ENCODE measurements at regions not wholly inside any gene's neighbourhood (a gene's known extent, or its start where the extent isn't known, plus 50 kb on each side); places are given as distances from the start of the nearest gene placed in this dataset.

DNA sequence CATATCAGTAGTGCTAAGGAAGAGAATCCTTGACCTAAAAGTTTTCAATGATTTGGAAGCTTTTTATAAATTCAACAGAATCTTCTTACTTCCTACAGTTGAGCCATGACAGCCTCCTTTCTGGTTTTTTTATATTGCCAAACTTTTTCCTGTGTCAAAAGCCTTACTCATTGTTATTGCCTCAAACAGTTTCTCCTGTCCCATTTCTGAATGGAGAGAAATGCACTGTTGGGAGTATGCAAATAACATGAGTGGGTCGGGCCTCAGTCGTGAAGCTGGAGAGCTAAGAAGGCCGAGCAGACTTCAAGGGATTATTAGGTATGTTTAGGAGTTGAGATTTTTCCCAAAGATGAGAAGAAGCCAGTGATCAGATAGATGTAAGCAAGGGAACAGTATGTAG, 766.4 kb upstream of the KLHL1 start:
- no peak for DNase-seq

GRCh38 chr13:70864731-70865130, 756.5 kb upstream of the KLHL1 start:
- DNase-seq: no peak

GRCh38 chr13:70856711-70857110, 748.5 kb upstream of the KLHL1 start:
- DNase-seq: no peak

GRCh38 chr13:70856025-70856424, 747.8 kb upstream of the KLHL1 start:
- DNase-seq: no peak

GRCh38 chr13:70849222-70849621, 741.0 kb upstream of the KLHL1 start:
- DNase-seq: no peak

DNA sequence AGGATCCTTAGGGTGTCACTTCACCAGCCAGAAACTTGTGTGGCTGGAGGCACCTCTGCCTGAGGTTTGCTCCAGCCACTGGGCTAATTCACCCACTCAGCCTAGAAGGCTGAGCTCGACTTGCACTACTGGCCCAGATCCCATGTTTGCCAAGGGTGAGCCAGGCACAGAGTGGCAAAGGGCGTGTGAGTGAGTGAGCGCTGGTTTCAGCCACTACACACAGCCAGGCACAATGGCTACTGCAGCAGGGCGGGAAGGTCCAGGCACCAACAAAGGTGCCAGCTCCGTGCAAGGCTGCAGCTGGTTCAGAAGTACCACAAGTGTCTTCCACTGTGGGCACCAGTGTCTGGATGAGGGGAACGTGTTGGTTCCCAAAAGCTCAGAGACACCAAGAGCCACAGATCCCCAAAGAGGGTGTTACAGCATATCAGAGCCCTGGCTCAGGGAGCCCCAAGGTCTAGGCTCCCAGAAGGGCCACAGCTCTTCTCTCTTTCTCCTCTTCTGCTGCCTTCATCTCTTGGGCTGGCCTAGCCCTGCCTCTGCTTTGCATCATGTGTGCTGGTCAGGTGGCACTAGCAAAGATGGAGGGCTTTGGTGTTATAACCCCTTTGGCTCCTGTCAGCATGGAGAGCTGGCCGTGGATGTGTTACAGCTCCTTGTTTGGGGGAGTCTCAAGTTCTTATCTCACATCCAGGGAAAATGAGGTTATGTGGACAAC, 736.3 kb upstream of the KLHL1 start:
- DNase-seq: no peak

- no peak for DNase-seq
Observed at GRCh38 chr13:70842062-70842644, 733.9 kb upstream of the KLHL1 start.

- no peak for DNase-seq
Observed at GRCh38 chr13:70841240-70842061, 733.2 kb upstream of the KLHL1 start.

- no peak for DNase-seq
Observed at GRCh38 chr13:70835371-70835770, 727.1 kb upstream of the KLHL1 start.

- DNase-seq: no peak
Observed at GRCh38 chr13:70829748-70830147, 721.5 kb upstream of the KLHL1 start.

DNA sequence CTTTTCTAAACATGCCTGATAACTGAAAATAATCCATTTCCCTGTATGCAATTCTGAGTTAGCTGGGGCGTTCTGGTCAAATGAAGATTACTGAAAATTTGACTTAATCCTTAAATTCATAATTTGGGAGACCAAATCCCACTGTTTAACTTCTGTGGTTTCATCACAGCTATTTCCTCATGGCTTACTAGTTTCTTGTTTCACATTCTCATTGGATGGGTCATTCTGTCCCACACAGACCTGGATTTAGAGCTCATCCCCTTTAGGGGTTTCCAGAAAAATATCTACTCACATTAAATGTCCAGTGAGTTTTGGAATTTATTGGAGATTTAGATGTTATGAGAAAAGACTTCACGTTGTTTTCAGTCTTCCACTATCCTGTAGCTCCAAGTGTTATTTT, 709.3 kb upstream of the KLHL1 start:
- no peak for DNase-seq

DNA sequence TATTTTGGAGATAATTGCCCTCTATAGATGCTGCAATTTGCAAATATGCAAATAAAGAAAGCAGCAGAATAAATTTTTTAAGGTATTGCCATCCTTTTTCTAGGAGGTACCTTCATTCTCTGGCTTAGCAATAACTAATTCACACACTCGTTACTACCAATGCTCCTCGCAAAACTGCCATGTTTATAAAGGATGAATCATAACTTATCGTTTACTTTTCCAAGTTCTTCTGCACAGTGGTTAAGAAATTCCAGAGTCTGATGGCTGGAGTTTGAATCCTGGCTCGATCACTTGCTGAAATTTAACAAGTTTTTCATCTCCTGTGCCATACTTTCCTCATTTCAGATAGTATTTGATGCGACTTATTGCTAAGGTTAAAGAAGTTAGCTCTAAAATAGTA, 708.6 kb upstream of the KLHL1 start:
- DNase-seq: no peak

DNA sequence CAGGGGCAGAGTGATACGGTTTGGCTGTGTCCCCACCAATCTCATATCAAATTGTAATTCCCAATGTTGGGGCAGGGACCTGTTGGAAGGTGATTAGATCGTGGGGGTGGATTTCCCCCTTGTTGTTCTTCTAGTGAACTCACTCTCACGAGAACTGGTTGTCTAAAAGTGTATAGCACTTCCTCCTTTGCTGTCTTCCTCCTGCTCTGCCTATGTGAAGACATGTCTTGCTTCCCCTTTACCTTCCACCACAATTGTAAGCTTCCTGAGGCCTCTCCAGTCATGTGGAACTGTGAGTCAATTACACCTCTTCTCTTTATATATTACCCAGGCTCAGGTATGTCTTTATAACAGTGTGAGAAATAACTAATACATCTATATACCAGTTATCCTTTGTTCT, 706.4 kb upstream of the KLHL1 start:
- DNase-seq: no peak

GRCh38 chr13:70812481-70812880, 704.2 kb upstream of the KLHL1 start:
- no peak for DNase-seq

- DNase-seq: no peak
Observed at GRCh38 chr13:70809588-70809987, 701.3 kb upstream of the KLHL1 start.

DNA sequence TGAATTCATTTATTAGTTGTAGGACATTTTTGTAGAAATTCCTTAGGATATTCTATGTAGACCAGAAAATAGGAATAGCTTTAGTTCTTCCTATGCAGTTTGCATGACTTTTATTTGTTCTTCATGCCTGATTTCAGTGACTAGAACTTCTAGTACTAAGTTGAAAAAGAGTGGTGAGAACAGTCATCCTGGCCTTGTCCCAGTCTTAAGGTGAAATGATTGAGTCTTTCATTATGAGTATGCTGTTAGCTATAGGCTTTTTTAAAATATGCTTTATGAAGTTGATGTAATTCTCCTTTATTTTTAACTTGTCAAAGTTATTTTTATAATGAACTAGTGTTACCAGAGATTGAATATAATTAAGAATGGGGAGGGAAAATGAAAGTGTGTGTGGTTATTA, 690.1 kb upstream of the KLHL1 start:
- no peak for DNase-seq

GRCh38 chr13:70795484-70795883, 687.2 kb upstream of the KLHL1 start:
- DNase-seq: no peak

DNA sequence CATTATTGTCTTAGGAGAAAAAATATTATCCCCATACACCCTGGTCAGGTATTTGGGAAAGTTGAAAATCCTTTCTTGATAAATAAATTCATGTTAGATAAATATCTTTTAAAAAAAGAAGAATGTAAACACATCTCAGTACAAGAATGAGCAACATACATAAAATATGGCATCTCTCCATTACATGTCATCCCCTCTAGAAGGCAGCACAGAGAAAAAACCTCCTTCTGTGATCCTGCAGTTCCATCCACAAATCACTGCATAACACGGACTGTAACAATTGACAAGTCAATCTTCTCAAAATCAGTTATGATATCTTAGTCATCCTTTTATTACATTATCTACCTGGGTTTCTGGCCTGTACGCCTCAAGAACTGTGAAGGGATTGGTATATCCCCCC, 683.9 kb upstream of the KLHL1 start:
- DNase-seq: no peak

- no peak for DNase-seq
Observed at GRCh38 chr13:70789751-70790150, 681.5 kb upstream of the KLHL1 start.

GRCh38 chr13:70788074-70788473, 679.8 kb upstream of the KLHL1 start:
- no peak for DNase-seq

- peak; percentile 6 for DNase-seq
Observed at GRCh38 chr13:70784207-70784989, 676.1 kb upstream of the KLHL1 start.

DNA sequence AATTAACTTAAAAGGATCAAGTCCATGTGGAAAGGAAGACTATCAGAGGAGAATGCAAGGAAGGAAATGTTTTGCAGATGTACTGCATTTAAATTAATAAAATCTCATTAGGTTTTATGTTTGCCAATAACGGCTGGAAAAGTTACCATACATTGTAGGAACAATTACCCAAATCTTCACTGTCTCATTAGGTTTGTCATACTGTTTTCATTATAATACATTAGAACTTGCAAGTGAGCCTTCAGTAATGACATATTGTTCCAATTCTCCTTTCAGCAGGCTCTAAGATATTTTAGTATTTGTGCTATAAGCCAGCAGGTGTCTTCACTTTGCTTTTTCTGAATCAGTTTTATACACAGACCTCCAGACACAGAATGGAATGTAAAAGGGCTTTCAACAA, 661.6 kb upstream of the KLHL1 start:
- peak; percentile 26 for DNase-seq

- DNase-seq: no peak
Observed at GRCh38 chr13:70758932-70759331, 650.7 kb upstream of the KLHL1 start.
